ENCODE measurements at regions not wholly inside any gene's neighbourhood (a gene's known extent, or its start where the extent isn't known, plus 50 kb on each side); places are given as distances from the start of the nearest gene placed in this dataset.
"Not testable (repeated sequence)": the region's sequence is repeated elsewhere in the genome, so short reads cannot be mapped to it uniquely, and the experiment has no call there.

- WGBS (ENCODE audit: insufficient coverage, insufficient replicate concordance, low lambda C conversion rate, missing lambda C conversion rate) = 98% methylated on average over 4 of the region's 4 CpGs
Observed at GRCh38 chr7:66429498-66430163, 199.1 kb upstream of the KCTD7 start.

DNA sequence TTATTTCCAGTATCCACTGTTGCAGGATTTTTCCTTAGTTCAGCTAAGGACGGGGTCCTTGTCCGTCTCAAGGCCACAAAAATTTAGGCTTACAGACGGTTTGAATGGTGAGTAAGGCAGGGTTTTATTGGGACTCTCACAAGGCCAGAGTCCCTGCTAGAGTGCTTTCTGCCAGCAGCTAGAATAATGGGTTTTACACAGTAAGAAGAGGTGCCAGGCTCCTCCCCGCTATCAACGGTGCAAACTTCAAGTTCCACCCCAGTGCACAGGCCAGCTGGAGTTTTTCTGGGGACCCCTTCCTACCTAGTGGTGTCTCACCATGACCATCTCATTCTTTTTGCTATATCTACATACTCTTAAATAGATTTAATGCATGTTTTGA is 198.5 kb upstream of the KCTD7 start:
- FAIRE-seq = no peak
- in situ Hi-C loops (cut with MboI) = no loop called here

More at GRCh38 chr7:66429498-66430163, 199.1 kb upstream of the KCTD7 start:
- Histone ChIP-seq H3K27ac (ENCODE audit: control insufficient read depth, insufficient read depth) (no peak overlapping the region), H3K9me3 (replicated peaks; ENCODE audit: control insufficient read depth, insufficient read depth, low read length) (no peaks in the 10 kb centered on the region), H3K4me1 (ENCODE audit: control insufficient read depth, insufficient read depth, low read length) (no peaks in the 10 kb centered on the region), H3K36me3 (ENCODE audit: control insufficient read depth in 2 of 2, insufficient read depth in 2 of 2, low read length in 1 of 2) (peaks cover 0 to 1% of the 10 kb centered on the region in 2 experiments; a peak in 2 of 4 replicates), H3K4me3 (no peak overlapping the region), H4K20me1 (ENCODE audit: control insufficient read depth, insufficient read depth) (no peaks in the 10 kb centered on the region), H3K27me3 (replicated peaks in 1 of 2; ENCODE audit: control insufficient read depth in 2 of 2, insufficient read depth in 2 of 2, low read length in 1 of 2) (no peaks in the 10 kb centered on the region), H2AFZ (ENCODE audit: control insufficient read depth, low read depth, low read length) (no peak overlapping the region), H3K9ac (ENCODE audit: control insufficient read depth, insufficient read depth, low read length) (no peak overlapping the region), H3K4me2 (ENCODE audit: control insufficient read depth, insufficient read depth) (no peak overlapping the region), H3K79me2 (ENCODE audit: control insufficient read depth, insufficient read depth, low read length) (no peaks in the 10 kb centered on the region)
- CTCF ChIA-PET = no interaction called here
- ATAC-seq (no peak), FAIRE-seq (no peak), DNase-seq (ENCODE audit: low read depth, low spot score) (no peak)
- RAD21 ChIA-PET (ENCODE audit: unreplicated experiment) = no interaction called here
- in situ Hi-C loops (cut with MboI) = no loop called here
- POLR2A ChIA-PET = no interaction called here
- SMC1A ChIA-PET (ENCODE audit: uncharacterized antibody, unreplicated experiment) = no interaction called here
- TF ChIP-seq IKZF1 (conservative IDR thresholded peaks at IDR 0.05) (no peak), TBL1XR1 (IDR thresholded peaks at IDR 0.05; ENCODE audit: low read depth, low read length) (no peak), BRCA1 (IDR thresholded peaks at IDR 0.05; ENCODE audit: low read depth, low read length) (no peak)
- TF ChIP-seq, protein P1, sequence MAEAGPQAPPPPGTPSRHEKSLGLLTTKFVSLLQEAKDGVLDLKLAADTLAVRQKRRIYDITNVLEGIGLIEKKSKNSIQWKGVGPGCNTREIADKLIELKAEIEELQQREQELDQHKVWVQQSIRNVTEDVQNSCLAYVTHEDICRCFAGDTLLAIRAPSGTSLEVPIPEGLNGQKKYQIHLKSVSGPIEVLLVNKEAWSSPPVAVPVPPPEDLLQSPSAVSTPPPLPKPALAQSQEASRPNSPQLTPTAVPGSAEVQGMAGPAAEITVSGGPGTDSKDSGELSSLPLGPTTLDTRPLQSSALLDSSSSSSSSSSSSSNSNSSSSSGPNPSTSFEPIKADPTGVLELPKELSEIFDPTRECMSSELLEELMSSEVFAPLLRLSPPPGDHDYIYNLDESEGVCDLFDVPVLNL (IDR thresholded peaks at IDR 0.05; ENCODE audit: low read depth, low read length) = no peak
- no TSS peak for BruUV-seq (replicated peaks)
- intact Hi-C loops (cut with micrococcal nuclease; ENCODE audit: unreplicated experiment) = no loop called here

DNA sequence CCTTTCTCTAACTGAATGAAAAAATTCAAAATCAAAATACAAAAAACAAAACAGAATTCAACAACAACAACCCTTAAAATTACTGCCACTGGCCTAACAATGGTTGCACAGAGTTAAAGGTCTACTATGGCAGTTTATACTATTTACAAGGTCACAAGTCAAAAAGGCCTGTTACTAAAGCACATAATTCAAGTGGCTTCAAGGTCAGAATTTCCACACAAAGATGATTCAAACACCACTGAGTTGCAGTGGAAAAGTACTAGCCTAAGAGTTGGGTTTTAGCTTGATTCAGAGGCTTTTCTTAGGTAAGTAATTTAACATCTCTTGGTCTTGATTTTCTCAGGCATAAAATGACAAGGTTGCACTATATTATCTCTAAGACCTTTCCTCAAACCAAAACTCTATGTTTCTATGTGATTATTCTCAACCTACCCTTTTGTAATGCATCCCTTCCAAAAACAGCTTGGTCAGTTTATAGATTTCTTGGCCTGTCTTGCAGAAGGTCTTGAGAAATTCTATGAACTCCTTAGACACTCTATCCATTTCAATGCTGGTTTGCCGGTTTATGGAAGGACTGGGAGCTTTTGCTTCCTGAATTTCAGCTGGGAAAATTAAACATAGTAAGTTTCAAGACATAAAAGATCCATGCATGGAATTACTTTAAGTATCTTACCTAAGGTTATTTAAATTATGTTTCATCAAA is 189.8 kb upstream of the KCTD7 start:
- H3K4me1 ChIP-seq (ENCODE audit: control insufficient read depth, insufficient read depth, low read length); H3K4me3 ChIP-seq; H3K9ac ChIP-seq (ENCODE audit: control insufficient read depth, insufficient read depth, low read length); intact Hi-C loops (cut with micrococcal nuclease; ENCODE audit: unreplicated experiment); ATAC-seq; H2AFZ ChIP-seq (ENCODE audit: control insufficient read depth, low read depth, low read length); H3K27ac ChIP-seq (ENCODE audit: control insufficient read depth, insufficient read depth); FAIRE-seq; H3K9me3 ChIP-seq (replicated peaks; ENCODE audit: control insufficient read depth, insufficient read depth, low read length); H4K20me1 ChIP-seq (ENCODE audit: control insufficient read depth, insufficient read depth); in situ Hi-C loops (cut with MboI); BruUV-seq (replicated peaks); H3K27me3 ChIP-seq (replicated peaks in 1 of 2; ENCODE audit: control insufficient read depth in 2 of 2, insufficient read depth in 2 of 2, low read length in 1 of 2); H3K4me2 ChIP-seq (ENCODE audit: control insufficient read depth, insufficient read depth); RAD21 ChIA-PET (ENCODE audit: unreplicated experiment); H3K79me2 ChIP-seq (ENCODE audit: control insufficient read depth, insufficient read depth, low read length); H3K36me3 ChIP-seq (ENCODE audit: control insufficient read depth in 2 of 2, insufficient read depth in 2 of 2, low read length in 1 of 2); DNase-seq (ENCODE audit: low read depth, low spot score); POLR2A ChIA-PET: not testable (repeated sequence)
- CTCF ChIA-PET = interaction anchor here (0.6 kb wide), 1 partner anchor 499 kb away, joined by 3 read pairs; no protein-coding TSS in a partner anchor
- WGBS (ENCODE audit: insufficient coverage, insufficient replicate concordance, low lambda C conversion rate, missing lambda C conversion rate) = 100% methylated on average over 1 of the region's 1 CpG
- SMC1A ChIA-PET (ENCODE audit: uncharacterized antibody, unreplicated experiment) = interaction anchor here (1.1 kb wide), 1 partner anchor 12 kb away, joined by 4 read pairs; no protein-coding TSS in a partner anchor

More for the DNA sequence above, 198.5 kb upstream of the KCTD7 start:
- no peak overlapping the region for H2AFZ ChIP-seq (ENCODE audit: control insufficient read depth, low read depth, low read length)
- WGBS (ENCODE audit: insufficient coverage, insufficient replicate concordance, low lambda C conversion rate, missing lambda C conversion rate) = 72% methylated on average over 5 of the region's 5 CpGs
- no peaks in the 10 kb centered on the region for H3K4me1 ChIP-seq (ENCODE audit: control insufficient read depth, insufficient read depth, low read length)
- ATAC-seq (no peak), DNase-seq (ENCODE audit: low read depth, low spot score) (no peak)
- H4K20me1 ChIP-seq (ENCODE audit: control insufficient read depth, insufficient read depth) = no peaks in the 10 kb centered on the region
- no peak overlapping the region for H3K9ac ChIP-seq (ENCODE audit: control insufficient read depth, insufficient read depth, low read length)
- no peak overlapping the region for H3K4me2 ChIP-seq (ENCODE audit: control insufficient read depth, insufficient read depth)
- H3K79me2 ChIP-seq (ENCODE audit: control insufficient read depth, insufficient read depth, low read length) = no peaks in the 10 kb centered on the region
- ChIA-PET SMC1A (ENCODE audit: uncharacterized antibody, unreplicated experiment) (no interaction called here), POLR2A (no interaction called here), RAD21 (ENCODE audit: unreplicated experiment) (no interaction called here), CTCF (no interaction called here)
- no peak overlapping the region for H3K27ac ChIP-seq (ENCODE audit: control insufficient read depth, insufficient read depth)
- H3K4me3 ChIP-seq = no peak overlapping the region
- BruUV-seq (replicated peaks) = no TSS peak
- no peak for TF ChIP-seq ZNF274 (IDR thresholded peaks at IDR 0.05; ENCODE audit: insufficient read depth, insufficient read length)
- TF ChIP-seq BCL11A (IDR thresholded peaks at IDR 0.05; ENCODE audit: low read depth, low read length) = no peak
- peaks cover 1 to 4% of the 10 kb centered on the region in 2 experiments; a peak in 3 of 4 replicates for H3K36me3 ChIP-seq (ENCODE audit: control insufficient read depth in 2 of 2, insufficient read depth in 2 of 2, low read length in 1 of 2)
- H3K9me3 ChIP-seq (replicated peaks; ENCODE audit: control insufficient read depth, insufficient read depth, low read length) = no peaks in the 10 kb centered on the region
- no peaks in the 10 kb centered on the region for H3K27me3 ChIP-seq (replicated peaks in 1 of 2; ENCODE audit: control insufficient read depth in 2 of 2, insufficient read depth in 2 of 2, low read length in 1 of 2)
- intact Hi-C loops (cut with micrococcal nuclease; ENCODE audit: unreplicated experiment) = no loop called here

All from GM12878 (cell line).